Kidney (tissue), 13 donors: ENCODE measurements at regions not wholly inside any gene's neighbourhood (a gene's known extent, or its start where the extent isn't known, plus 50 kb on each side); places are given as distances from the start of the nearest gene placed in this dataset.

Source experiments
- DNase-seq, 5 donors: peaks; one replicate each; pipeline ENCODE4 v3.0.0-alpha.2; 2013 to 2020
- FAIRE-seq: peaks from 2 replicates; lab custom pipeline; 2012; peaks lifted over from hg19 to GRCh38; lab: Jason Lieb, UNC
- H3K27ac ChIP-seq, 2 donors: one replicate each; pipeline ENCODE4 v1.7.0; 2013; ENCODE audit warnings: low read depth in 2 of 2, low read length in 2 of 2, inconsistent platforms in 1 of 2
- H3K27me3 ChIP-seq: one replicate; pipeline ENCODE4 v1.7.1; 2013; ENCODE audit warnings: low read length, inconsistent platforms; ENCODE audit not compliant: control insufficient read depth, insufficient read depth
- H3K36me3 ChIP-seq, 3 donors: one replicate each; pipeline versions ENCODE4 v1.7.0 to v1.7.1; 2013; ENCODE audit warnings: low read length in 3 of 3, control low read depth in 1 of 3, inconsistent platforms in 1 of 3; ENCODE audit not compliant: insufficient read depth in 3 of 3, control insufficient read depth in 2 of 3
- H3K4me1 ChIP-seq, 3 donors: one replicate each; pipeline versions ENCODE4 v1.7.0 to v1.7.1; 2013; ENCODE audit warnings: low read length in 3 of 3, inconsistent platforms in 1 of 3, low read depth in 1 of 3; ENCODE audit not compliant: control insufficient read depth in 2 of 3, insufficient read depth in 2 of 3
- H3K4me3 ChIP-seq, 3 donors: one replicate each; pipeline versions ENCODE4 v1.7.0 to v1.8.1; 2013; ENCODE audit warnings: low read length in 3 of 3, control low read depth in 1 of 3, inconsistent platforms in 1 of 3
- H3K9ac ChIP-seq, 3 donors: one replicate each; pipeline versions ENCODE4 v1.7.0 to v1.7.1; 2013; ENCODE audit warnings: low read length in 3 of 3, control low read depth in 1 of 3, inconsistent platforms in 1 of 3
- H3K9me3 ChIP-seq, 3 donors: one replicate each; pipeline versions ENCODE4 v1.7.0 to v1.7.1; 2013; ENCODE audit warnings: low read length in 3 of 3, control low read depth in 1 of 3, inconsistent platforms in 1 of 3; ENCODE audit not compliant: control insufficient read depth in 2 of 3, insufficient read depth in 1 of 3
- CTCF ChIP-seq: IDR thresholded peaks from 3 replicates; pipeline ENCODE4 v1.5.1; 2012; ENCODE audit warnings: mild to moderate bottlenecking, moderate library complexity, borderline replicate concordance; ENCODE audit not compliant: insufficient read depth; ENCODE audit errors: extremely low read depth
- intact Hi-C: fragments of 100-400 bp; cut with DNase I; formaldehyde crosslinking; loops from one replicate; pipeline ENCODE4 v1.11.1; 2022
- donor health status: control.
- donor health status: control.
- donor health status: control.
- donor health status: control.
- donor health status: control.
- donor health status: DM: yes; HTN: yes; CAD: no.
- donor health status: Normal renal cell carcinoma (clear cell type).

- FAIRE-seq (no peak), DNase-seq (no peak)
- TF ChIP-seq CTCF: no peak
- Histone ChIP-seq H3K9ac (no peak overlapping the region), H3K36me3 (no peaks in the 10 kb centered on the region), H3K9me3 (no peaks in the 10 kb centered on the region), H3K4me3 (no peak overlapping the region), H3K27ac (no peak overlapping the region), H3K27me3 (no peaks in the 10 kb centered on the region), H3K4me1 (no peaks in the 10 kb centered on the region)
- intact Hi-C loops: no loop called here
Measured at GRCh38 chr16:64749346-64749745, 372.5 kb downstream of the CDH11 start.

DNA sequence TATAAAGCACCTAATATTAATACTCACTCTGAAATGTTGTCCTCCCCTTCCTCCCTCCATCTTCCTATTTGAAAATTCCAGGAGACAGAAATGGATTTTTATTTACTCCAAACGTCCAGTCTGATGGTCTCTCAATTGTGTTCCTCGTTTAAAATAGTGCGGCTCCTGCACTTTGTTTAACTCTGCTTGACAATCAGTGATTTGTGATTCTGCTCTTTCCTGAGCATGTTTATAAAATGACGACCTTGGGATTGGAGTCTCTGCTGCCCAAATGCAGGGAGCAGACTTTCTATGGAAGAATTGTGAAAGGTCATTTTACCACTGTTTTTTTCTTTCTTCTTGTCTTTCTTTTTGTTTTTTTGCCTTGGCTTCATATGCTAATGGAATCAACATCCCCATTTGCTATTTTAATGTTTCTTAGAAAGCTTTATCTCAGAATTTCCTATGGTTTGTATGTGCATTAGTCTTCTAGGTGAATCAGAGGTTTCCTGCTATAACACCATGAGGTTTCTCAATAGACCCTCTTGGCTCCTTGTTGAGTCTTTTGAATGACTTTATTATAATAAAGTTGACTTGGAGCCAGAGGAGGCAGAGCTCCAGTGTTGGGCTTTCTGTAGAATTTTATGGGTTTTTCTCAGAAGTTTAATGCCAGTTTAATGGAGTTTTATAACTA, 376.5 kb downstream of the CDH11 start:
- no peak for FAIRE-seq
- intact Hi-C loops: no loop called here

DNA sequence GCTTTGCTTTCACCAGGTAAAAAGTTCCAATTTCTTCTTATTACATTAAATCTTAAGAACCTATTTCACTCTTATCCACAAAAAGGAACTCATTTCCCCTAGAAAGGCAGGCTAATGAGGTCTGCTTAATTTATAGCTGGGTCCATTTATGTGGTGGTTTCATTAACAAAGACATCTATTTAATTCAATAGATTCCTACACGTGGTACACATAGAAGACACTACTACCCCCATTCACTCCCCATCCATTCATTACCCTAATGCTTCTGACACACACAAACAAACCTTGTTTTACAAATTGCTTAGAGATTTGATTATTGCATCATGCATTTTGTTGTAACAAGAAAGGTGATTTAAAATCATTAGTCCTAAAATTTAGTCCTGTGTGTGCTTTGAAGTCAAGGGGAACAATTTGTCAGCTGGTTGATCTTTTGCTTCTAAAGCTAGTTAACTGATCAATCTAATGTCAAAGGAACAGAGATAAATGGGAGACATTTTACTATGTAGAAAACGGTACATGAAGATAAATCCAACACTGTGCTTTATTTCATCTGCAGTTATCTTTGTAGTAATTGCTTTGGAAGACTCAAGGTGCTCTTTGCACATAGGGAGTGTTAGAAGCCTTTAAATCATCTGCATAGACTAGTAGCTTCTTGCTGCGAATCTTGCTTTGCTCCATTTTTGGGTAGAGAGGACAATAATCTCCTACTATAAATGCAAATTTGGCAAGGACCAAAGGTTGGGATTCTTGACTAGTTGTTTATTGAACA, 379.2 kb downstream of the CDH11 start:
- no peaks in the 10 kb centered on the region for H3K4me1 ChIP-seq
- no peaks in the 10 kb centered on the region for H3K27me3 ChIP-seq
- no peaks in the 10 kb centered on the region for H3K9me3 ChIP-seq
- FAIRE-seq: no peak
- no peak overlapping the region for H3K9ac ChIP-seq
- no peak overlapping the region for H3K27ac ChIP-seq
- no peak for TF ChIP-seq CTCF
- no peak for DNase-seq
- H3K36me3 ChIP-seq: no peaks in the 10 kb centered on the region
- intact Hi-C loops: no loop called here
- H3K4me3 ChIP-seq: no peak overlapping the region

More for the DNA sequence above, 376.5 kb downstream of the CDH11 start:
- Histone ChIP-seq H3K4me3 (no peak overlapping the region), H3K36me3 (no peaks in the 10 kb centered on the region), H3K4me1 (no peaks in the 10 kb centered on the region), H3K9me3 (no peaks in the 10 kb centered on the region), H3K9ac (no peak overlapping the region), H3K27ac (no peak overlapping the region), H3K27me3 (no peaks in the 10 kb centered on the region)
- TF ChIP-seq CTCF: no peak
- DNase-seq: peak in 3 of 5 donors; percentile 11 to 78 (median 43)
